ENCODE measurements at regions not wholly inside any gene's neighbourhood (a gene's known extent, or its start where the extent isn't known, plus 50 kb on each side); places are given as distances from the start of the nearest gene placed in this dataset.

GRCh38 chr15:96410175-96411055, 79.9 kb downstream of the NR2F2 start:
- no peak overlapping the region for H3K27ac Mint-ChIP-seq

DNA sequence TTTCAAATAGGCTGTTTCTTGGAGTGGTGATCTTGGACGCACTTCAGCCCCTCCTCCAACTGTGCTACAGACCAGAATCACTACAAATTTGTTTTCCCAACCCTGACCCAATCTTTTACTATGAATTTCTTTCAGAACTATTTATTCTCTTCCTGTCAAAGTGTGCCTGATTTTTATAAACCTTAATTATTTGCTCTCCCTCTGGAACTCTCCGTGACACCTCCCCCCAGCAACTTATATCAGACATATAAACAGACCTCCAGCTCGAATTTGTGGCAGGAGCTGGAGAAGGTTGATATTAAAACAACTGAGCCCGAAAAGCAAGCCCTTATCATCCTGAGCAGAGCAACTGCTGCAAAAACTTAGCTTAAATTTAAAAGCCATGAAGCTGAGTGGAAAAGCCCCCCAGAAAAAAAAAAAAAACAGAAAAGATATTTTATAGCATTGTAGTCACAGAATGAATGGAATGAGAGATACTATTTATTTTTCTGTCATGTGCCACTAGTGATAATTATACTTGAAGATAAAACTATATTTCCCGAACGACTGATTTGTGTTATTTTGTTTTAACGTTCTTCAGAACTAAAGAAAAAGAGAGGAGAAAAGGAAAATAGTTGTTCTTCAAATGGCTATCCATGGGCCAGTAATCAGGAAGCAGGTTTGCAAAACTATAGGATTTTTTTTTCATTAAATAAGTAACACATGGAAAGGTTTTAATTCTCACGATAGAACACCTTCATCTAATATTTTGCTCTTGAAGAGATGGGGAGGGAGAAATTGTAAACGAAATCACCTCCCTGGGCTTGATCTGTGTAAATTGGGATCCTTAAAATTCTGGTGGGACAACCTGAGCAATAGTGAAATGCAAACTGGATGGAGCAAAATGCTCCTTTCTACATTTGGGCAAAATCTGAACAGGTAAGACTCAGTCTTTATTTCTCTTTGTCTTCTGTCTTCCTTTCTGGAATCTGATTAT, 80.8 kb downstream of the NR2F2 start:
- CTCF ChIA-PET, result no interaction called here
- H3K27ac Mint-ChIP-seq, result no peak overlapping the region
- H3K9me3 Mint-ChIP-seq (ENCODE audit: low read depth), result no peaks in the 10 kb centered on the region
- DNase-seq (no peak), ATAC-seq (no peak)
- peaks cover 2% of the 10 kb centered on the region for H3K36me3 Mint-ChIP-seq
- H3K4me3 Mint-ChIP-seq, result no peak overlapping the region
- no peaks in the 10 kb centered on the region for H3K4me1 Mint-ChIP-seq
- H3K27me3 Mint-ChIP-seq, result peaks cover 94% of the 10 kb centered on the region

More at GRCh38 chr15:96410175-96411055, 79.9 kb downstream of the NR2F2 start:
- CTCF ChIA-PET, result no interaction called here
- peaks cover 86% of the 10 kb centered on the region for H3K27me3 Mint-ChIP-seq
- DNase-seq (no peak), ATAC-seq (no peak)
- no peaks in the 10 kb centered on the region for H3K9me3 Mint-ChIP-seq (ENCODE audit: low read depth)
- H3K36me3 Mint-ChIP-seq, result peaks cover 2% of the 10 kb centered on the region
- H3K4me1 Mint-ChIP-seq, result no peaks in the 10 kb centered on the region
- no peak overlapping the region for H3K4me3 Mint-ChIP-seq

DNA sequence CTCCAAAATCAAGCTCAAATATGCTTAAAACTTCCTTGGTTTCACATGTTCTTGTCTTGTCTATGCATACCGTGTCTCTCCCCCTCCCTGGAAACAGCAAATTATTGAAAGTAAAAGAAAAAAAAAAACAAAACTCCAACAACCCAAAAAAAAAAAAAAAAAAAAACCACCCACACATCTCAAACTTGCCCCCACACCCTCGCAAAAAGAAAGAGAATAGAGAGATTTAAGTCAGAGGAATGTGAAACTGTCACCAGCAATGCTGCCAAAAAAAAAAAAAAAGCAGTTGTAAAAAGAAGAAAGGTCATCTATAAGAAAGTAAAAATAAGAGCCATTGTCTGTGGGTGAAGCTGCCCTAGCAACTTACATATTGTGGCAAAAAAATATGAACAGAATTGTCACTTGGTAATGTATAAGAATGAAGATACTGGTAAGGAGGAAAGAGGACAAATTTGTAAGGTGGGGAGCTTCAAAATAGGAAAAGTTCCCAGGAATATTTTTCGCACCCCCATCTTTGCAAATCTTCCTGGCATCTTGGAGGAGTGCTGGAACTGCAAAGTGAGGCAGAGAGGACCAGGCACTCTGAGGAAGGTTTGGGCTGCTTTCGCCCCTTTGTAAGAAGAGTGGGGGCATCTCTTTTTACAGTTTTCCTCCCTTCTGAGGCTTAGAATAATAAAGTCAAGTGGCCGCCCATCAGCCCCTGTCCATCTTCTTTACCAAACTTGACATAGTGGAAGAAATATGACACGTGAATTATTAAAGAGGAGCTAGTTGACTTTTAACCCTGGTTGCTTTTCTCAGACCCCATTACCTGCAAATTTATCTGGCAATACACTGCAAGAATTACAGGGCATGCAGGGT, 81.8 kb downstream of the NR2F2 start:
- H3K9me3 Mint-ChIP-seq (ENCODE audit: low read depth), result no peaks in the 10 kb centered on the region
- peaks cover 92% of the 10 kb centered on the region for H3K27me3 Mint-ChIP-seq

GRCh38 chr15:96412906-96413231, 82.4 kb downstream of the NR2F2 start:
- Mint-ChIP-seq H3K36me3 (peaks cover 2% of the 10 kb centered on the region), H3K9me3 (ENCODE audit: low read depth) (no peaks in the 10 kb centered on the region), H3K4me3 (no peak overlapping the region), H3K4me1 (no peaks in the 10 kb centered on the region), H3K27me3 (peaks cover 92% of the 10 kb centered on the region), H3K27ac (no peak overlapping the region)
- CTCF ChIA-PET, result no interaction called here
- no peak for ATAC-seq
- no peak for DNase-seq

More for the DNA sequence above, 81.8 kb downstream of the NR2F2 start:
- CTCF ChIA-PET, result no interaction called here
- no peaks in the 10 kb centered on the region for H3K4me1 Mint-ChIP-seq
- DNase-seq (no peak), ATAC-seq (no peak)
- no peak overlapping the region for H3K27ac Mint-ChIP-seq
- no peak overlapping the region for H3K4me3 Mint-ChIP-seq
- peaks cover 2% of the 10 kb centered on the region for H3K36me3 Mint-ChIP-seq

DNA sequence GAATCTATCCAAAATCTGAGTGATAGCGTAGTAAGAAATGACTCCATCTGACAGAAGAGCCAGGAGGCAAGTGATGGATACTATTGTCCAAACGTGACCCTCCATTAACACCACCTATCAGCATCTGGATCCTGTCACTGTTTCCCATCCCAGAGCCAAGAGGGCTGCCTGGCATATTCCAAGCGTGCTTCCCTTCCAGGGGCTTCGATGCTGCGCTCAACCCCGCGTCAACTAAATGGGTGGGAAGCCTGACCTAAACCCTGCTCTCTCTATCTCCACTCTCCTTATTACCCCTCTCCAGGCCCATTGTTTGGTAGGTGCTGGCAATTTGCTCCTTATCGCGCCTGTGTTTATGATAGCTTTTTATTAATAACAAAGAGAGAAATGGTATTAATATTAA, 83.2 kb downstream of the NR2F2 start:
- CTCF ChIA-PET, result no interaction called here
- no peaks in the 10 kb centered on the region for H3K9me3 Mint-ChIP-seq (ENCODE audit: low read depth)
- H3K27ac Mint-ChIP-seq, result no peak overlapping the region
- DNase-seq (no peak), ATAC-seq (no peak)
- H3K4me3 Mint-ChIP-seq, result no peak overlapping the region
- peaks cover 2% of the 10 kb centered on the region for H3K36me3 Mint-ChIP-seq
- no peaks in the 10 kb centered on the region for H3K4me1 Mint-ChIP-seq
- H3K27me3 Mint-ChIP-seq, result peaks cover 95% of the 10 kb centered on the region

- no peaks in the 10 kb centered on the region for H3K36me3 Mint-ChIP-seq
Measured at GRCh38 chr15:96414875-96415274, 84.4 kb downstream of the NR2F2 start.

DNA sequence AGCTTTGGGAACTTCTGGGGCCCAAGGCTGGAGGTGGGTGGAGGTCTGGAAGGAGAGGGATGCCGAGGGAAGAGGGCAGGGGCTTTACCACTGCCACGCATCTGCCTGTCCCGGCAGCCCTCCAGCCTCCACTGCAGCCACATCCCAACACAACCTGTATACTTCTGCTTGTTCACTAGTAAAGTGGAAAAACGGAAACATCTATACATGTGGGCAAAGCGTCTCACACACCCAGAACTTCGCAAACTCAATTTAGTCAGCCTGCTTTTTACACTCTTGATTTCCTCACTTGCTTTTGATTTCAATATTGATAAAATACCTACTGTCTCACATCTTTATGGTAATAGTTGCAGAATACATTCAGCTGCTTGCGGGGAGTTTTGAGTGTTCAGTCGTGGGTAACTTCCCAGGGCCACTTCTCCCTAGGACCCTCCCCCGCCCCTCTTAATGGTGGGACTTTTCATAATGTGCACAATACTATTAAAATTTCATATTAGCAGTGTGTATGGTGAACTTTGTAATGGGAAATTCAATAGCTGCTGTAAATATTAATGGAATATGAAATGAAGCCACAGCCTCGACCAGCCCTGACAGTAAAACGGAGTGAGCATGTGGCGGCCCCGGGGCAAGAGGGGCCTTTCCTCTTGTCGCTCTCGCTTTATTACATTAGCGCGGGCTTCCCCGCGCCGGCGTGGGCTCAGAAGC, 85.2 kb downstream of the NR2F2 start:
- CTCF ChIA-PET, result no interaction called here
- no peak overlapping the region for H3K27ac Mint-ChIP-seq
- no peak overlapping the region for H3K4me3 Mint-ChIP-seq

More at GRCh38 chr15:96414875-96415274, 84.4 kb downstream of the NR2F2 start:
- no peak overlapping the region for H3K27ac Mint-ChIP-seq
- H3K27me3 Mint-ChIP-seq, result peaks cover 96% of the 10 kb centered on the region
- DNase-seq, result no peak
- H3K4me3 Mint-ChIP-seq, result no peak overlapping the region
- no peaks in the 10 kb centered on the region for H3K4me1 Mint-ChIP-seq
- CTCF ChIA-PET, result no interaction called here
- no peaks in the 10 kb centered on the region for H3K9me3 Mint-ChIP-seq (ENCODE audit: low read depth)
- no peak for ATAC-seq

GRCh38 chr15:96416218-96416933, 85.9 kb downstream of the NR2F2 start:
- Mint-ChIP-seq H3K27me3 (peaks cover 84% of the 10 kb centered on the region), H3K27ac (no peak overlapping the region), H3K4me3 (no peak overlapping the region), H3K36me3 (no peaks in the 10 kb centered on the region), H3K4me1 (no peaks in the 10 kb centered on the region), H3K9me3 (ENCODE audit: low read depth) (no peaks in the 10 kb centered on the region)
- CTCF ChIA-PET, result no interaction called here
- ATAC-seq (no peak), DNase-seq (no peak)

More for the DNA sequence above, 85.2 kb downstream of the NR2F2 start:
- Mint-ChIP-seq H3K27me3 (peaks cover 88% of the 10 kb centered on the region), H3K36me3 (no peaks in the 10 kb centered on the region), H3K4me1 (no peaks in the 10 kb centered on the region), H3K9me3 (ENCODE audit: low read depth) (no peaks in the 10 kb centered on the region)
- DNase-seq (no peak), ATAC-seq (no peak)

DNA sequence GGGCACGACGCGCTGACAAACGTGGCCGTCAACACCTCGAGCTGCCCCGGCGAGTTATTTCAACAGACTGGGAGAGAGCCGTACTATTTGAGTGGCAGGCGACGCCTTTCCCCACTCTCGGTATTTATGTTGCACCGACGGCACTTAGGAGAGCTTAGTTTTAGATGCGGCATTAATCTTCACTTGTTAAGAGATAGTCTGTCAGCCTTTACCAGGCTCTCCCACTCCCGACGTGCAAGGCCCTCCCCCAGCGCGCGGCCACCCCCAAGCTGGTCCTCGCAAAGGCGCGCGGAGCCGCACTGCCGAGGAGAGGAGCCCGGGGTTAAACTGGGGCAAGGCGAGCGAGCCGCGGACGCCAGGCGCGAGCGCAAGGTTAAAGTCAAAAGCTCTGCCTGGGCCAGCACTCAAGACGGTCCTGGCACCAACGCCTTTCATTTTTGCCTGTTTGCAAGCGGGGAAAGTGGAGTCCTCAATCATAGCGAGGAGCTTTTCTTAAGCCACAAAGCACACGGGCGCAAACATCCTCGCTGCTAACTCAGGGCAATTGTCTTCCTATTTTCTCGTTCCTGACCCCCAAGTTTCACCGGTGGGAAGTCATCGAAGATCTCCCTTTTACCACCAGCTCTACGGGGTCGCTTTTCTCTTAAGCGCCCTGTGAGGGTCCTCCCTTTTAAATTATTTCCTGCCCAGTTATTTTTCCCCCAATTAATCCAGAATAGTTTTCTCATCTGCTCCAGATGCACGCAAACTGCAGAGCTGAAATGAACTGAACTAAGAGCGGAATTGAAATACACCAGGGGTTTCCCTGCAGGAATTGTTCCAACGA, 86.6 kb downstream of the NR2F2 start:
- CTCF ChIA-PET, result no interaction called here
- H3K27ac Mint-ChIP-seq, result no peak overlapping the region
- H3K9me3 Mint-ChIP-seq (ENCODE audit: low read depth), result no peaks in the 10 kb centered on the region
- H3K4me1 Mint-ChIP-seq, result no peaks in the 10 kb centered on the region
- no peak overlapping the region for H3K4me3 Mint-ChIP-seq
- DNase-seq, result no peak
- no peak for ATAC-seq
- no peaks in the 10 kb centered on the region for H3K36me3 Mint-ChIP-seq
- H3K27me3 Mint-ChIP-seq, result peaks cover 80% of the 10 kb centered on the region

DNA sequence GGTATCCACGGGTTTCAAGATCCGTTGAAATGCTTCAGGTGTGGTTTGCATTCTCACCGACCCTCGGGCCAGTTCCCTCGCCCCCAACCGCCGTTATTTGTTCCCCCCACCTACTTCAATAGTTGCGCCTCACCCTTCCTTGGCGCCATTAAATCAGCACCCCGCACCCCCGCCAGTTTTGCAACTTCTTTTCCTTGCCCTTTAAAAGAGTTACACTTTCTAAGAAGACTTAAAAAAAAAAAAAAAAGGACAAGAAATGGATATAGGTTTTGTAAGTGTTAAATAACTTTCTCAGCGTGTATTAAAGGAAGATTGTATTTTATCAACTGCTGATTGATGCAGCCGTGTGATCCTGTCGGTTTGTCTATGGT, 87.2 kb downstream of the NR2F2 start:
- no peaks in the 10 kb centered on the region for H3K4me1 Mint-ChIP-seq
- CTCF ChIA-PET, result no interaction called here

GRCh38 chr15:96418146-96418545, 87.6 kb downstream of the NR2F2 start:
- CTCF ChIA-PET, result no interaction called here
- ATAC-seq (no peak), DNase-seq (no peak)
- no peak overlapping the region for H3K4me3 Mint-ChIP-seq
- no peaks in the 10 kb centered on the region for H3K9me3 Mint-ChIP-seq (ENCODE audit: low read depth)
- no peak overlapping the region for H3K27ac Mint-ChIP-seq
- no peaks in the 10 kb centered on the region for H3K4me1 Mint-ChIP-seq
- H3K36me3 Mint-ChIP-seq, result no peaks in the 10 kb centered on the region
- peaks cover 74% of the 10 kb centered on the region for H3K27me3 Mint-ChIP-seq

More for the DNA sequence above, 87.2 kb downstream of the NR2F2 start:
- Mint-ChIP-seq H3K4me3 (no peak overlapping the region), H3K9me3 (ENCODE audit: low read depth) (no peaks in the 10 kb centered on the region), H3K36me3 (no peaks in the 10 kb centered on the region), H3K27ac (no peak overlapping the region), H3K27me3 (peaks cover 78% of the 10 kb centered on the region)
- DNase-seq (no peak), ATAC-seq (no peak)

GRCh38 chr15:96421178-96421601, 90.7 kb downstream of the NR2F2 start:
- no peaks in the 10 kb centered on the region for H3K4me1 Mint-ChIP-seq
- CTCF ChIA-PET, result no interaction called here
- H3K9me3 Mint-ChIP-seq (ENCODE audit: low read depth), result no peaks in the 10 kb centered on the region

More at GRCh38 chr15:96421178-96421601, 90.7 kb downstream of the NR2F2 start:
- no peak overlapping the region for H3K4me3 Mint-ChIP-seq
- ATAC-seq (no peak), DNase-seq (no peak)
- H3K36me3 Mint-ChIP-seq, result no peaks in the 10 kb centered on the region
- peaks cover 44% of the 10 kb centered on the region for H3K27me3 Mint-ChIP-seq
- no peak overlapping the region for H3K27ac Mint-ChIP-seq

All from activated CD8-positive, alpha-beta memory T cell treated with anti-CD3 and anti-CD28 coated beads, Interleukin-2, amount 10 ng/mL, durations not matched to agents 7 days and 5 days (primary cell).